ENCODE measurements at regions not wholly inside any gene's neighbourhood (a gene's known extent, or its start where the extent isn't known, plus 50 kb on each side); places are given as distances from the start of the nearest gene placed in this dataset.
"Not testable (repeated sequence)": the region's sequence is repeated elsewhere in the genome, so short reads cannot be mapped to it uniquely, and the experiment has no call there.

- no peak for ATAC-seq
- TF ChIP-seq PPARA (CRISPR knock-in tag; IDR thresholded peaks at IDR 0.05; ENCODE audit: borderline replicate concordance) (no peak), POU6F1 (CRISPR knock-in tag; IDR thresholded peaks at IDR 0.05; ENCODE audit: borderline replicate concordance, low read depth) (no peak), CSDC2 (CRISPR knock-in tag; IDR thresholded peaks at IDR 0.05) (no peak), RARB (CRISPR knock-in tag; IDR thresholded peaks at IDR 0.05) (no peak), ZNF8 (CRISPR knock-in tag; IDR thresholded peaks at IDR 0.05) (no peak), ZFP30 (CRISPR knock-in tag; IDR thresholded peaks at IDR 0.05) (no peak), ISL1 (CRISPR knock-in tag; IDR thresholded peaks at IDR 0.05) (no peak), ZC3H10 (CRISPR knock-in tag; IDR thresholded peaks at IDR 0.05) (no peak), CSRNP3 (CRISPR knock-in tag; IDR thresholded peaks at IDR 0.05) (no peak), ESRRG (CRISPR knock-in tag; IDR thresholded peaks at IDR 0.05) (no peak), ARNTL (CRISPR knock-in tag; IDR thresholded peaks at IDR 0.05; ENCODE audit: borderline replicate concordance, low read depth) (no peak), BACH2 (CRISPR knock-in tag; IDR thresholded peaks at IDR 0.05; ENCODE audit: borderline replicate concordance) (no peak), GLIS3 (CRISPR knock-in tag; IDR thresholded peaks at IDR 0.05) (no peak), ZNF70 (CRISPR knock-in tag; IDR thresholded peaks at IDR 0.05) (no peak)
- TF ChIP-seq, protein P1, sequence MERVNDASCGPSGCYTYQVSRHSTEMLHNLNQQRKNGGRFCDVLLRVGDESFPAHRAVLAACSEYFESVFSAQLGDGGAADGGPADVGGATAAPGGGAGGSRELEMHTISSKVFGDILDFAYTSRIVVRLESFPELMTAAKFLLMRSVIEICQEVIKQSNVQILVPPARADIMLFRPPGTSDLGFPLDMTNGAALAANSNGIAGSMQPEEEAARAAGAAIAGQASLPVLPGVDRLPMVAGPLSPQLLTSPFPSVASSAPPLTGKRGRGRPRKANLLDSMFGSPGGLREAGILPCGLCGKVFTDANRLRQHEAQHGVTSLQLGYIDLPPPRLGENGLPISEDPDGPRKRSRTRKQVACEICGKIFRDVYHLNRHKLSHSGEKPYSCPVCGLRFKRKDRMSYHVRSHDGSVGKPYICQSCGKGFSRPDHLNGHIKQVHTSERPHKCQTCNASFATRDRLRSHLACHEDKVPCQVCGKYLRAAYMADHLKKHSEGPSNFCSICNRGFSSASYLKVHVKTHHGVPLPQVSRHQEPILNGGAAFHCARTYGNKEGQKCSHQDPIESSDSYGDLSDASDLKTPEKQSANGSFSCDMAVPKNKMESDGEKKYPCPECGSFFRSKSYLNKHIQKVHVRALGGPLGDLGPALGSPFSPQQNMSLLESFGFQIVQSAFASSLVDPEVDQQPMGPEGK (CRISPR knock-in tag; IDR thresholded peaks at IDR 0.05; ENCODE audit: borderline replicate concordance), result no peak
- TF ChIP-seq, protein P2, sequence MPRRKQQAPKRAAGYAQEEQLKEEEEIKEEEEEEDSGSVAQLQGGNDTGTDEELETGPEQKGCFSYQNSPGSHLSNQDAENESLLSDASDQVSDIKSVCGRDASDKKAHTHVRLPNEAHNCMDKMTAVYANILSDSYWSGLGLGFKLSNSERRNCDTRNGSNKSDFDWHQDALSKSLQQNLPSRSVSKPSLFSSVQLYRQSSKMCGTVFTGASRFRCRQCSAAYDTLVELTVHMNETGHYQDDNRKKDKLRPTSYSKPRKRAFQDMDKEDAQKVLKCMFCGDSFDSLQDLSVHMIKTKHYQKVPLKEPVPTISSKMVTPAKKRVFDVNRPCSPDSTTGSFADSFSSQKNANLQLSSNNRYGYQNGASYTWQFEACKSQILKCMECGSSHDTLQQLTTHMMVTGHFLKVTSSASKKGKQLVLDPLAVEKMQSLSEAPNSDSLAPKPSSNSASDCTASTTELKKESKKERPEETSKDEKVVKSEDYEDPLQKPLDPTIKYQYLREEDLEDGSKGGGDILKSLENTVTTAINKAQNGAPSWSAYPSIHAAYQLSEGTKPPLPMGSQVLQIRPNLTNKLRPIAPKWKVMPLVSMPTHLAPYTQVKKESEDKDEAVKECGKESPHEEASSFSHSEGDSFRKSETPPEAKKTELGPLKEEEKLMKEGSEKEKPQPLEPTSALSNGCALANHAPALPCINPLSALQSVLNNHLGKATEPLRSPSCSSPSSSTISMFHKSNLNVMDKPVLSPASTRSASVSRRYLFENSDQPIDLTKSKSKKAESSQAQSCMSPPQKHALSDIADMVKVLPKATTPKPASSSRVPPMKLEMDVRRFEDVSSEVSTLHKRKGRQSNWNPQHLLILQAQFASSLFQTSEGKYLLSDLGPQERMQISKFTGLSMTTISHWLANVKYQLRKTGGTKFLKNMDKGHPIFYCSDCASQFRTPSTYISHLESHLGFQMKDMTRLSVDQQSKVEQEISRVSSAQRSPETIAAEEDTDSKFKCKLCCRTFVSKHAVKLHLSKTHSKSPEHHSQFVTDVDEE (CRISPR knock-in tag; IDR thresholded peaks at IDR 0.05), result no peak
These were observed 801.4 kb downstream of the BCL11A start for GRCh38 chr2:59752071-59752470.

DNA sequence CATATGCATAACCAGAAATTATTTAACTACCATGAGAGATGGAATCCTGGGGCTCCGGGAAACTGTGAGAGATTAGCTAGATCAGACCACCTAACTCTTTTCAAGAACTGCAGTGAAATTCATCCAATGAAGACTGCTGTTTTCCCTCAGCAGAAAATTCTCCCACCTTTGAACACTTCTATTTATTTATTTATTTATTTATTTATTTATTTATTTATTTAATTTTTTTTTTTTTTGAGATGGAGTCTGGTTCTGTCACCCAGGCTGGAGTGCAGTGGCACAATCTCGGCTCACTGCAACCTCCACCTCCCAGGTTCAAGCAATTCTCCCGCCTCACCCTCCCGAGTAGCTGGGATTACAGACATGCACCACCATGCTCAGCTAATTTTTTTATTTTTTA lies 802.2 kb downstream of the BCL11A start:
- not testable (repeated sequence) for ATAC-seq

DNA sequence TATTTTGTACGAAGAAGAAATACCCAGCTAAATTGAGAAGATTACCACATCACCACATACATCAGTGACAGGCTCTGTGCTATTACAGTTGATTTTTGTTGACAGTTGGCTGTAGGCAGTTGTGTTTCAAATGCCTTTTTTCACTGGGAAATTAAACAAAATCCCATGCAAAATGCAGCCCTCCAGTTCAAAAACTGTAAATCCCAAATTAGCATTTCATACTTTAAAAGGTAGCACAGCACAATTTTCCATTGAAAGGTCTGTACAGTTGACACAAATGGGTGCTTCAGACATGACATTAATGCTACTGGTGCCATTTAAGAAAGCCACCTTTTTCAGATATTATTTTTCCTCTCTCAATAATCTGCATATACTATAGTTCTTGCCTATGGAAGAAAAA lies 807.2 kb downstream of the BCL11A start:
- no peak for ATAC-seq
- TF ChIP-seq, protein P1 (CRISPR knock-in tag; IDR thresholded peaks at IDR 0.05; ENCODE audit: borderline replicate concordance), result no peak
- TF ChIP-seq ZFP30 (CRISPR knock-in tag; IDR thresholded peaks at IDR 0.05) (no peak), POU6F1 (CRISPR knock-in tag; IDR thresholded peaks at IDR 0.05; ENCODE audit: borderline replicate concordance, low read depth) (no peak), RARB (CRISPR knock-in tag; IDR thresholded peaks at IDR 0.05) (no peak), SNAI2 (CRISPR knock-in tag; IDR thresholded peaks at IDR 0.05) (no peak), BACH2 (CRISPR knock-in tag; IDR thresholded peaks at IDR 0.05; ENCODE audit: borderline replicate concordance) (no peak), PPARA (CRISPR knock-in tag; IDR thresholded peaks at IDR 0.05; ENCODE audit: borderline replicate concordance) (no peak), ISL1 (CRISPR knock-in tag; IDR thresholded peaks at IDR 0.05) (no peak), ZFP3 (CRISPR knock-in tag; IDR thresholded peaks at IDR 0.05) (no peak), ESRRG (CRISPR knock-in tag; IDR thresholded peaks at IDR 0.05) (no peak), CSDC2 (CRISPR knock-in tag; IDR thresholded peaks at IDR 0.05) (no peak), GLIS3 (CRISPR knock-in tag; IDR thresholded peaks at IDR 0.05) (no peak), CSRNP3 (CRISPR knock-in tag; IDR thresholded peaks at IDR 0.05) (no peak)
- TF ChIP-seq, protein P2 (CRISPR knock-in tag; IDR thresholded peaks at IDR 0.05), result no peak
- TF ChIP-seq, protein P3, sequence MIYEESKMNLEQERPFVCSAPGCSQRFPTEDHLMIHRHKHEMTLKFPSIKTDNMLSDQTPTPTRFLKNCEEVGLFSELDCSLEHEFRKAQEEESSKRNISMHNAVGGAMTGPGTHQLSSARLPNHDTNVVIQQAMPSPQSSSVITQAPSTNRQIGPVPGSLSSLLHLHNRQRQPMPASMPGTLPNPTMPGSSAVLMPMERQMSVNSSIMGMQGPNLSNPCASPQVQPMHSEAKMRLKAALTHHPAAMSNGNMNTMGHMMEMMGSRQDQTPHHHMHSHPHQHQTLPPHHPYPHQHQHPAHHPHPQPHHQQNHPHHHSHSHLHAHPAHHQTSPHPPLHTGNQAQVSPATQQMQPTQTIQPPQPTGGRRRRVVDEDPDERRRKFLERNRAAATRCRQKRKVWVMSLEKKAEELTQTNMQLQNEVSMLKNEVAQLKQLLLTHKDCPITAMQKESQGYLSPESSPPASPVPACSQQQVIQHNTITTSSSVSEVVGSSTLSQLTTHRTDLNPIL (CRISPR knock-in tag; IDR thresholded peaks at IDR 0.05; ENCODE audit: low read depth), result no peak
